Activated CD4-positive, alpha-beta memory T cell treated with anti-CD3 and anti-CD28 coated beads for 36 hours (primary cell): ENCODE measurements at regions not wholly inside any gene's neighbourhood (a gene's known extent, or its start where the extent isn't known, plus 50 kb on each side); places are given as distances from the start of the nearest gene placed in this dataset.
"Not testable (repeated sequence)": the region's sequence is repeated elsewhere in the genome, so short reads cannot be mapped to it uniquely, and the experiment has no call there.

Source experiments
- CTCF ChIA-PET: fragments of 350-600 bp; sonication (Branson Sonifier 250); formaldehyde crosslinking; loops from one replicate; lab custom pipeline; 2021; ENCODE audit warnings: antibody characterized with exemption, inconsistent platforms; lab: Charles Lee
- POLR2A ChIA-PET: fragments of 350-600 bp; sonication (Branson Sonifier 250); formaldehyde crosslinking; loops from one replicate; lab custom pipeline; 2021; ENCODE audit warnings: antibody characterized with exemption; lab: Charles Lee
- DNase-seq: peaks from one replicate; pipeline ENCODE4 v3.0.0-alpha.2; 2020
- H3K27ac Mint-ChIP-seq: one replicate; pipeline ENCODE4 v1.8.0; 2021; ENCODE audit warnings: mixed read lengths
- H3K27me3 Mint-ChIP-seq: one replicate; pipeline ENCODE4 v1.8.0; 2021; ENCODE audit warnings: mixed read lengths
- H3K36me3 Mint-ChIP-seq: one replicate; pipeline ENCODE4 v1.8.0; 2021; ENCODE audit warnings: mixed read lengths
- H3K4me1 Mint-ChIP-seq: one replicate; pipeline ENCODE4 v1.8.0; 2021; ENCODE audit warnings: low read depth, mixed read lengths
- H3K4me3 Mint-ChIP-seq: one replicate; pipeline ENCODE4 v1.8.0; 2021; ENCODE audit warnings: mild to moderate bottlenecking, mixed read lengths
- H3K9me3 Mint-ChIP-seq: one replicate; pipeline ENCODE4 v1.8.0; 2021; ENCODE audit warnings: mixed read lengths
- intact Hi-C: fragments of 100-400 bp; cut with micrococcal nuclease; formaldehyde crosslinking; loops from one replicate; pipeline ENCODE4 v1.15.1; 2023

- DNase-seq, result no peak
- POLR2A ChIA-PET, result no interaction called here
- H3K27me3 Mint-ChIP-seq, result no peaks in the 10 kb centered on the region
- CTCF ChIA-PET, result no interaction called here
- H3K9me3 Mint-ChIP-seq, result peaks cover 2% of the 10 kb centered on the region
- H3K36me3 Mint-ChIP-seq, result no peaks in the 10 kb centered on the region
- H3K4me3 Mint-ChIP-seq, result no peak overlapping the region
- H3K27ac Mint-ChIP-seq, result no peak overlapping the region
- H3K4me1 Mint-ChIP-seq, result no peaks in the 10 kb centered on the region
- intact Hi-C loops, result no loop called here
Observed at GRCh38 chr6:66321017-66321416, 614.0 kb upstream of the EYS start.

- H3K4me3 Mint-ChIP-seq, result no peak overlapping the region
Observed at GRCh38 chr6:66307490-66307889, 600.5 kb upstream of the EYS start.

GRCh38 chr6:66291905-66292304, 584.9 kb upstream of the EYS start:
- POLR2A ChIA-PET, result no interaction called here
- no peak for DNase-seq
- Mint-ChIP-seq H3K27me3 (no peaks in the 10 kb centered on the region), H3K27ac (no peak overlapping the region), H3K4me3 (no peak overlapping the region), H3K4me1 (no peaks in the 10 kb centered on the region), H3K36me3 (no peaks in the 10 kb centered on the region), H3K9me3 (peaks cover 4% of the 10 kb centered on the region)
- intact Hi-C loops, result no loop called here
- CTCF ChIA-PET, result no interaction called here

More at GRCh38 chr6:66307490-66307889, 600.5 kb upstream of the EYS start:
- H3K4me1 Mint-ChIP-seq, result no peaks in the 10 kb centered on the region
- no peak for DNase-seq
- peaks cover 16% of the 10 kb centered on the region for H3K9me3 Mint-ChIP-seq
- no peaks in the 10 kb centered on the region for H3K36me3 Mint-ChIP-seq
- H3K27me3 Mint-ChIP-seq, result no peaks in the 10 kb centered on the region
- ChIA-PET POLR2A (no interaction called here), CTCF (no interaction called here)
- no peak overlapping the region for H3K27ac Mint-ChIP-seq
- intact Hi-C loops, result no loop called here

- H3K27me3 Mint-ChIP-seq, result no peaks in the 10 kb centered on the region
- H3K27ac Mint-ChIP-seq, result no peak overlapping the region
- POLR2A ChIA-PET, result no interaction called here
- intact Hi-C loops, result no loop called here
- no peaks in the 10 kb centered on the region for H3K4me1 Mint-ChIP-seq
- DNase-seq, result no peak
- no peak overlapping the region for H3K4me3 Mint-ChIP-seq
- H3K9me3 Mint-ChIP-seq, result peaks cover 10% of the 10 kb centered on the region
- CTCF ChIA-PET, result no interaction called here
- H3K36me3 Mint-ChIP-seq, result no peaks in the 10 kb centered on the region
Observed at GRCh38 chr6:66289889-66290288, 582.9 kb upstream of the EYS start.

DNA sequence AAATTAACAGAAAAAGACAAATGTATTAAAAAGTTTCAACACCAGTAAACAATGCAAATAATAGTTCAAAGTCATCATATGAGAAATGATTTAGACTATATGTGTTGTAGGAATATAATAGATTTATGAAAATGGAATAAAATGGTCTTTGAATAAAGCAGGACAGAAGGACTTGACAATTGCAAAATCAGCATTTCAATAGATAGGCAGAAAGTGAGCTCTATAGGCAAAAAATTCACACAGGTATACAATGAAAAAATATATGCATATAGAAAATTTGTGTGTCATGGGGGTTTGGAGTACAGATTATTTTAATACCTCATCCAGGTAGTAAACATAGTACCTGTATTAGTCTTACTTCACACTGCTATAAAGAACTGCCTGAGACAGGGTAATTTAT, 571.1 kb upstream of the EYS start:
- H3K27me3 Mint-ChIP-seq, result no peaks in the 10 kb centered on the region
- intact Hi-C loops, result no loop called here
- no peak overlapping the region for H3K27ac Mint-ChIP-seq
- DNase-seq, result no peak
- peaks cover 10% of the 10 kb centered on the region for H3K9me3 Mint-ChIP-seq
- no peak overlapping the region for H3K4me3 Mint-ChIP-seq
- H3K4me1 Mint-ChIP-seq, result no peaks in the 10 kb centered on the region
- ChIA-PET POLR2A (no interaction called here), CTCF (no interaction called here)
- no peaks in the 10 kb centered on the region for H3K36me3 Mint-ChIP-seq

DNA sequence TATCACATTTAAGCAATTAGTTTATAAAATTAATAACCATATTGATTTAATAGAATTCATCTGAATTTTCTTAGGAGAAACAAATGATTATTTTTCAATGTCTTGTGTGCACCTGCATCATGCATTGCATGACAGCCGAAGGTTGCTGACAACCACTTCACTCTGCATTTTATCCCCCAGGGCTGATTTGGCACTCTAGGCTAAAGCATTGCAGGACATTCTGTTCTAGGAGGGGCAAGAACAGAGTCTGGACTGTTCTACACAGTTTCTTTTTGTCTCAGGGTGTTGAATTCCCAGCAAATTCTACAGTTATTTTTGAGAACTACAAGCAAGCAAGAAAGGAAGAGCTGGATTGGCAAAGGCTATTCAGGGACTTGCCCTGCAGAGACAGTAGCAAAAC, 570.4 kb upstream of the EYS start:
- CTCF ChIA-PET, result no interaction called here
- Mint-ChIP-seq H3K27ac (no peak overlapping the region), H3K9me3 (peaks cover 10% of the 10 kb centered on the region), H3K4me1 (no peaks in the 10 kb centered on the region), H3K4me3 (no peak overlapping the region), H3K36me3 (no peaks in the 10 kb centered on the region), H3K27me3 (no peaks in the 10 kb centered on the region)
- POLR2A ChIA-PET, result no interaction called here
- intact Hi-C loops, result no loop called here
- DNase-seq, result no peak

GRCh38 chr6:66265737-66266136, 558.7 kb upstream of the EYS start:
- DNase-seq, result no peak
- H3K9me3 Mint-ChIP-seq, result peaks cover 11% of the 10 kb centered on the region
- H3K27ac Mint-ChIP-seq, result no peak overlapping the region
- no peaks in the 10 kb centered on the region for H3K36me3 Mint-ChIP-seq
- no peaks in the 10 kb centered on the region for H3K4me1 Mint-ChIP-seq
- POLR2A ChIA-PET, result no interaction called here
- H3K27me3 Mint-ChIP-seq, result no peaks in the 10 kb centered on the region
- CTCF ChIA-PET, result no interaction called here
- intact Hi-C loops, result no loop called here
- H3K4me3 Mint-ChIP-seq, result no peak overlapping the region

DNA sequence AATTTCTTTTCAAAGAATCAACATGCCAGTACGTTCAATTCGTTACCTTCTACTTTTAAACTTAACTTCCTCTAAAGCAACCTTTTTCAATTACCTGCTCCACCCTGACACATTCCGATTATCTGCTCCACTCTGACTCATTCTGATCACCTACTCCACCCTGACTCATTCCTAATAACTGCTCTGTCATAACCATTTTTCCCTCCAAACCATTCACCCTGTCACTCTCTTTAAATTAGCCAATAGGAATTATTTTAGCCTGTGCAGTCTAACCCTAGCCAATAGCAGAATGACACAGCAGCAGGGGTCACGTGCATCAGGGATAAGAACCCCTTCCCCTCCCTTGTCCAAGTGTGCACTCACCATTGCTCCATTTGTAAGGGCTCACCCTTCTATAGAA, 557.4 kb upstream of the EYS start:
- Mint-ChIP-seq H3K27me3 (no peaks in the 10 kb centered on the region), H3K27ac (no peak overlapping the region), H3K36me3 (no peaks in the 10 kb centered on the region), H3K9me3 (peaks cover 21% of the 10 kb centered on the region), H3K4me1 (no peaks in the 10 kb centered on the region), H3K4me3 (no peak overlapping the region)
- POLR2A ChIA-PET, result no interaction called here
- intact Hi-C loops, result no loop called here
- CTCF ChIA-PET, result no interaction called here
- no peak for DNase-seq

DNA sequence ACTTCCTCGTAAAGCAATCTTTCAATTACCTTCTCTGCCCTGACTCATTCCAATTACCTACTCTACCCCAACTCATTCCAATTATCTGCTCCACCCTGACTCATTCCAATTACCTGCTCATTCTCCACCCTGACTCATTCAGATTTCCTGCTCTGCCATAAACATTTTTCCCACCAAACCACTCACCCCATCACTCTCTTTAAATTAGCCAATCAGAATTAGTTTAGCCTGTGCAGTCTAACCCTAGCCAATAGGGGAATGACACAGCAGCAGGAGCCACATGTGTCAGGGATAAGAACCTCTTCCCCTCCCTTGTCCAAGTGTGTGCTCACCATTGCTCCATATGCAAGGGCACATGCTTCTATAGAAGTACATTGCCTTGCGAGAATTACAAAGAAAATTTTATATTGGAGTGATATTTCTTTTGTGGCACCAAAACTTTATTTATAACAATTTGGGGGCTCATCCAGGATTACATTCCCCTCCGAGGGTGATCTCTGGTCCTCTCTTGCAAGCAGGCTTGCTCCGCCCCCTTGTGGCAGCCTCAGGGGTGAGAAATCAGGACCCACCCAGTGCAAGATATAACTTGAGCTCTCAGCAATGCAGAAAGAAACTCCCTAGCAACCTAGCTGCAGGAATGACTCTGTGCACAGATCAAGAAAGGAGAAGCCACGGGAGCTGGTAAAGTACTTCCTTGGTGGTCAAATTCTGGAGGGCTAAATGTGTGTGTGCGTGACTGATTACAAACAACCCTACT, 551.9 kb upstream of the EYS start:
- H3K4me3 Mint-ChIP-seq, H3K36me3 Mint-ChIP-seq, intact Hi-C loops, CTCF ChIA-PET, H3K27ac Mint-ChIP-seq, H3K4me1 Mint-ChIP-seq, DNase-seq, H3K27me3 Mint-ChIP-seq, POLR2A ChIA-PET: not testable (repeated sequence)
- peaks cover 28% of the 10 kb centered on the region for H3K9me3 Mint-ChIP-seq

GRCh38 chr6:66245231-66245630, 538.2 kb upstream of the EYS start:
- ChIA-PET CTCF (no interaction called here), POLR2A (no interaction called here)
- Mint-ChIP-seq H3K9me3 (peaks cover 14% of the 10 kb centered on the region), H3K4me1 (no peaks in the 10 kb centered on the region), H3K36me3 (no peaks in the 10 kb centered on the region), H3K4me3 (no peak overlapping the region), H3K27ac (no peak overlapping the region), H3K27me3 (no peaks in the 10 kb centered on the region)
- no peak for DNase-seq
- intact Hi-C loops, result no loop called here

DNA sequence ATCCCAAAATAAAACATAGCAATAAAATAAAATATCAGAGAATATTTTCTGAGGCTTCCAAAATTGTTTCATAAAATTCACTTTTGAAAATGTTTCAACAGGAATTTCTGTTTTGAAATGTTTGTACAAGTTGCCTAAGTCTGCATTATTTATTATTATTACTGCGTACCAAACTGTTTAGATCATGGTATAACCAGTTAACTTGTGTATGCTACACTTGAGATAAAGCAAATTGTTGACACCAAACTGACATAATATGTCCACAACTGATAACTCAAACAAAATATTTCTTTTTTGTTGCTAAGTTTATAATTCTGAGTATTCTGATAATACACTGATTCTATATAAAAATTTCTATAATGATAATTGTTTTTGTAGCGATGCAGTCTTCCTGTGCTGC, 531.8 kb upstream of the EYS start:
- Mint-ChIP-seq H3K27ac (no peak overlapping the region), H3K9me3 (no peaks in the 10 kb centered on the region), H3K4me3 (no peak overlapping the region), H3K4me1 (no peaks in the 10 kb centered on the region), H3K36me3 (no peaks in the 10 kb centered on the region), H3K27me3 (no peaks in the 10 kb centered on the region)
- DNase-seq, result no peak
- intact Hi-C loops, result no loop called here
- ChIA-PET CTCF (no interaction called here), POLR2A (no interaction called here)

DNA sequence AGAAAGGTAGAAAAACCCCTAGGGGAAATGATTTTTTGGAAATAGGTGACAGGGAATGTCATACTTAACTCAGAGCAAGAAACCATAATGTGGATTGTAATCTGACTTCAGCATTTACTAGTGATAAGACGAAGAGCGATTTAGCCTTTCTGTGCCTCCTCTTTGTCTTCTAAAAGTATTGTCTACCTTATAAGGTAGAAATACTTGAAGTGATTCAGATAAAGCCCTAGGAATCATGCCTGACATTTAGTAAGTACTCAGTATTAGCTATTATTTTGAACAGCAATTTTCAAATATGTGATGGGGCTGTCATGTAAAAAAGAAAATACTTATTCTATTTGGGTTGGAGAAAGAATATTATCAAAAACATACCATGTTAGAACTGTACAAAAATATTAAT, 525.9 kb upstream of the EYS start:
- no peak overlapping the region for H3K27ac Mint-ChIP-seq
- intact Hi-C loops, result no loop called here
- no peaks in the 10 kb centered on the region for H3K4me1 Mint-ChIP-seq
- no peak for DNase-seq
- POLR2A ChIA-PET, result no interaction called here
- no peak overlapping the region for H3K4me3 Mint-ChIP-seq
- H3K36me3 Mint-ChIP-seq, result no peaks in the 10 kb centered on the region
- peaks cover 3% of the 10 kb centered on the region for H3K9me3 Mint-ChIP-seq
- no peaks in the 10 kb centered on the region for H3K27me3 Mint-ChIP-seq
- CTCF ChIA-PET, result no interaction called here

DNA sequence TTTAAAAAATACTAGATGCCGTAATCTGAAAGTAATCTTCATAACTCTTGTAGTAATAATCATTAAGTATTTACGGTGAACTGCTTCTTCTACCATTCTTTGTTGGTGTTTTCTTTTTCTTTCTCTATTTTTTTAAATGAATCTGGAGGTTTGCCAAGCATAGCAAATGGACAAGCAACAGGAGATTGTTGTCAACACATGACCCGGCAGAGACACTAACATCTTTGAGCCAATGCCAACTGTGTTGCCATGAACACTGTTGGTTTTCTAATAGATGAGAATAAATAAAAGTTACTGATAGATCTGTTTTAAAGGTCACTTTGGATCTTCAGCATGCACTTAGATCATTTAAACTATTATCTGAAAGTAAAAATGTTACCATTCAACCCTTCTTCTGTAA, 523.6 kb upstream of the EYS start:
- H3K27ac Mint-ChIP-seq, result no peak overlapping the region
- no peaks in the 10 kb centered on the region for H3K4me1 Mint-ChIP-seq
- ChIA-PET CTCF (no interaction called here), POLR2A (no interaction called here)
- no peaks in the 10 kb centered on the region for H3K36me3 Mint-ChIP-seq
- no peak overlapping the region for H3K4me3 Mint-ChIP-seq
- intact Hi-C loops, result no loop called here
- no peak for DNase-seq
- H3K9me3 Mint-ChIP-seq, result peaks cover 3% of the 10 kb centered on the region
- H3K27me3 Mint-ChIP-seq, result no peaks in the 10 kb centered on the region
